K562 (cell line): ENCODE measurements at regions not wholly inside any gene's neighbourhood (a gene's known extent, or its start where the extent isn't known, plus 50 kb on each side); places are given as distances from the start of the nearest gene placed in this dataset.

ENCODE experiments used
- ATAC-seq: fragments of 200-7000 bp; cut with Tn5 transposase; 3 replicates; pipeline ENCODE4 v1.9.1; 2020; ENCODE audit warnings: moderate library complexity
- BruUV-seq: library from RNA; stranded (reverse); fragments of 400-500 nt; replicated peaks from 2 replicates; lab custom pipeline; 2021; lab: Mats Ljungman, UMichigan
- CTCF ChIA-PET: fragments of 300-600 bp; formaldehyde crosslinking; extraction: SDS; loops from one replicate; lab custom pipeline; 2021; ENCODE audit warnings: low intra/inter-chr PET ratio; lab: Yijun Ruan, JAX
- POLR2A ChIA-PET: fragments of 300-600, 350-650 bp; sonication (Branson Sonifier 250); formaldehyde crosslinking; extraction: SDS; loops from one replicate; lab custom pipeline; 2021; ENCODE audit warnings: antibody characterized with exemption, inconsistent platforms; lab: Yijun Ruan, JAX
- DNase-seq, 4 experiments: peaks; one replicate each; pipeline versions ENCODE4 v3.0.0 to v3.0.0-alpha.2; 2011 to 2018; ENCODE audit warnings: low spot score in 3 of 4, mixed read lengths in 3 of 4; ENCODE audit errors: extremely low read depth in 1 of 4
- FAIRE-seq: peaks from 2 replicates; lab custom pipeline; 2011; peaks lifted over from hg19 to GRCh38; lab: Jason Lieb, UNC
- H2AFZ ChIP-seq: 2 replicates; pipeline ENCODE4 v1.6.0; 2011; ENCODE audit warnings: low read depth, low read length, control low read depth, inconsistent platforms
- H3K27ac ChIP-seq: fragments of 200-600 bp; 3 replicates; pipeline ENCODE4 v1.8.0; 2011; ENCODE audit warnings: low read depth, mild to moderate bottlenecking, control low read depth, inconsistent platforms, low read length, moderate library complexity, mixed read lengths; ENCODE audit errors: extremely low read depth
- H3K27me3 ChIP-seq, 2 experiments: fragments of 300-600 bp in 1 of 2; 2 replicates in 1 of 2; 3 replicates in 1 of 2; pipeline versions ENCODE4 v1.6.0 to v1.8.0; 2011; ENCODE audit warnings: inconsistent platforms in 2 of 2, low read length in 2 of 2, mild to moderate bottlenecking in 1 of 2, mixed read lengths in 1 of 2, moderate library complexity in 1 of 2; ENCODE audit not compliant: control insufficient read depth in 2 of 2, insufficient read depth in 2 of 2
- H3K36me3 ChIP-seq: fragments of 300-600 bp; 3 replicates; pipeline ENCODE4 v1.8.0; 2011; ENCODE audit warnings: mild to moderate bottlenecking, low read length, inconsistent platforms; ENCODE audit not compliant: control insufficient read depth, insufficient read depth
- H3K4me1 ChIP-seq, 2 experiments: fragments of 200-600 bp in 1 of 2; replicated peaks in 1 of 2; 2 replicates in 1 of 2; 3 replicates in 1 of 2; pipeline versions ENCODE4 v1.5.1 to v1.8.0; 2011; ENCODE audit warnings: inconsistent platforms in 2 of 2, low read length in 2 of 2, mild to moderate bottlenecking in 1 of 2, mixed read lengths in 1 of 2, moderate library complexity in 1 of 2; ENCODE audit not compliant: control insufficient read depth in 2 of 2, insufficient read depth in 2 of 2
- H3K4me2 ChIP-seq: 2 replicates; pipeline ENCODE4 v1.6.1; 2011; ENCODE audit warnings: low read length, control low read depth, inconsistent platforms, mixed read lengths; ENCODE audit not compliant: insufficient read depth
- H3K4me3 ChIP-seq: fragments of 200-600 bp; sonication (generic), shearing (Covaris generic); 2 replicates; pipeline ENCODE4 v1.5.1; 2016; ENCODE audit warnings: control low read depth, inconsistent platforms
- H3K79me2 ChIP-seq: fragments of 200-600 bp; 3 replicates; pipeline ENCODE4 v1.8.0; 2011; ENCODE audit warnings: low read length, inconsistent platforms; ENCODE audit not compliant: control insufficient read depth, insufficient read depth
- H3K9ac ChIP-seq, 2 experiments: 2 replicates each; pipeline versions ENCODE4 v1.6.0 to v1.6.1; 2011; ENCODE audit warnings: low read depth in 2 of 2, low read length in 2 of 2, control low read depth in 1 of 2, inconsistent platforms in 1 of 2, mild to moderate bottlenecking in 1 of 2, mixed read lengths in 1 of 2; ENCODE audit not compliant: insufficient read depth in 1 of 2
- H3K9me1 ChIP-seq: one replicate; pipeline ENCODE4 v1.6.0; 2011; ENCODE audit warnings: inconsistent platforms, mild to moderate bottlenecking, low read length, moderate library complexity; ENCODE audit not compliant: control insufficient read depth, insufficient read depth
- H3K9me3 ChIP-seq: replicated peaks from 2 replicates; pipeline ENCODE4 v1.5.1; 2011; ENCODE audit warnings: low read depth, low read length, inconsistent platforms; ENCODE audit not compliant: control insufficient read depth, insufficient read depth
- H4K20me1 ChIP-seq: replicated peaks from 2 replicates; pipeline ENCODE4 v1.6.1; 2011; ENCODE audit warnings: low read length, inconsistent platforms, mixed read lengths; ENCODE audit not compliant: control insufficient read depth, insufficient read depth
- RCOR1 ChIP-seq, 2 experiments: IDR thresholded peaks; 2 replicates each; pipeline ENCODE4 v1.6.1; 2012; ENCODE audit warnings: low read depth in 2 of 2, low read length in 2 of 2, borderline replicate concordance in 1 of 2, improper control_type of control experiment in 1 of 2
- RFX5 ChIP-seq: IDR thresholded peaks from 2 replicates; pipeline ENCODE4 v1.6.1; 2011; ENCODE audit warnings: low read depth, mild to moderate bottlenecking, improper control_type of control experiment, low read length
- WGBS: fragments of 100-300 bp; shearing (Covaris generic); methylation state at CpG from one replicate; pipeline ENCODE4 v1.1.6; 2016; ENCODE audit warnings: low coverage, mixed read lengths; ENCODE audit not compliant: insufficient coverage; ENCODE audit errors: missing lambda C conversion rate; 5-methylcytosine and 5-hydroxymethylcytosine counted together
- in situ Hi-C: fragments of 300-500 bp; cut with MboI; formaldehyde crosslinking; loops from 4 replicates; pipeline ENCODE4 v1.15.0; 2018; ENCODE audit warnings: inconsistent platforms, mixed read lengths
- intact Hi-C: fragments of 100-400 bp; cut with micrococcal nuclease; formaldehyde crosslinking; loops from 2 replicates; pipeline ENCODE4 v1.14.2; 2022
- TF ChIP-seq, protein P1 (sequence below): sonication (generic); formaldehyde crosslinking; IDR thresholded peaks from 2 replicates; pipeline ENCODE4 v1.8.0; 2022; ENCODE audit warnings: missing genetic modification reagents, mild to moderate bottlenecking, borderline replicate concordance
- TF ChIP-seq, protein P2 (sequence below): sonication (generic); formaldehyde crosslinking; IDR thresholded peaks from 2 replicates; pipeline ENCODE4 v1.8.0; 2023; ENCODE audit warnings: missing genetic modification reagents, mild to moderate bottlenecking, borderline replicate concordance

DNA sequence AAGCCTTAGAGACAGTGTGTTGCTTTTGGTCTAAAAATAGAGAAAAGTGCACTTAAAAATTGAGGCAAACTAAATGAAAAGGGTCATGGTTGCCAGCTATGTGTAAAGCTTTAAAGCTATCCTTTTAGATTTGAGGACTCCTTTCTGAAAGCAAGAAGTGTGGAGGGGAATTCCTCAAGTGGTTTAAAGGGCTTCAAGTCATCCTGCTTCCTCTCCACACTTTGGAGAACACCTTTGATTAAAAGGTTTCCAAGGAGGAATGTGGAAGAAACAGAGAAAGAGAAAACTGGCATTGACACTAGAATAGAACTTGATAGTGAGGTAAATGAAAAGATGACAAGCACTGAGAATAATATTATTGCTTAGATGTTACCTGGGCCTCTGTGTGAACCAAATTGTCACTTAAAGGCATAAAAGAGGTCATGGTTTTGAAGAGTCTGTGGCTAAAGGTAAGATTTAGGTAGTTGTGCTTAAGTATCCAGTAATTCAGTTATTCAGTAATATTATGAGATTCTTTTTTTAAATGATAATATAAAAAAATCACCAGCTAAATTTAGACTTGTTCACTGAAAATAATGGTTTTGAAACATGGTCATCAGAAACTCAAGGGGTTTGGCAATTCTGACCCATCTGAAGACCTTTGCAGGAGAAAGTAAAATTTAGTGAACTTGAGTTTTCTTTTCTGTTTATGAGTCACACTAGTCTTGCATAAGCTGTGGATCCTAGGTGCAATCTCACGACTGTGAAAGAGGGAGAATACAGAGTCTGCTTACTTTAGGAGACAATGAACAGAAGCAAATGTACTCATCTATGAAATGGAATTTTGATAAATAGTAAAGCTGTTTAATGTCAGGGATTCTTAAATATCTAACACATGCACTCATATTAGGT is 466.0 kb downstream of the KIF20B start:
- in situ Hi-C loops = no loop called here
- H3K4me2 ChIP-seq = no peak overlapping the region
- no peak for TF ChIP-seq RFX5
- TF ChIP-seq, protein P1, sequence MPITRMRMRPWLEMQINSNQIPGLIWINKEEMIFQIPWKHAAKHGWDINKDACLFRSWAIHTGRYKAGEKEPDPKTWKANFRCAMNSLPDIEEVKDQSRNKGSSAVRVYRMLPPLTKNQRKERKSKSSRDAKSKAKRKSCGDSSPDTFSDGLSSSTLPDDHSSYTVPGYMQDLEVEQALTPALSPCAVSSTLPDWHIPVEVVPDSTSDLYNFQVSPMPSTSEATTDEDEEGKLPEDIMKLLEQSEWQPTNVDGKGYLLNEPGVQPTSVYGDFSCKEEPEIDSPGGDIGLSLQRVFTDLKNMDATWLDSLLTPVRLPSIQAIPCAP = no peak
- no peak for TF ChIP-seq RCOR1 (IDR thresholded peaks at IDR 0.05; ENCODE audit: borderline replicate concordance in 1 of 2, low read depth in 2 of 2, low read length in 2 of 2)
- TF ChIP-seq, protein P2, sequence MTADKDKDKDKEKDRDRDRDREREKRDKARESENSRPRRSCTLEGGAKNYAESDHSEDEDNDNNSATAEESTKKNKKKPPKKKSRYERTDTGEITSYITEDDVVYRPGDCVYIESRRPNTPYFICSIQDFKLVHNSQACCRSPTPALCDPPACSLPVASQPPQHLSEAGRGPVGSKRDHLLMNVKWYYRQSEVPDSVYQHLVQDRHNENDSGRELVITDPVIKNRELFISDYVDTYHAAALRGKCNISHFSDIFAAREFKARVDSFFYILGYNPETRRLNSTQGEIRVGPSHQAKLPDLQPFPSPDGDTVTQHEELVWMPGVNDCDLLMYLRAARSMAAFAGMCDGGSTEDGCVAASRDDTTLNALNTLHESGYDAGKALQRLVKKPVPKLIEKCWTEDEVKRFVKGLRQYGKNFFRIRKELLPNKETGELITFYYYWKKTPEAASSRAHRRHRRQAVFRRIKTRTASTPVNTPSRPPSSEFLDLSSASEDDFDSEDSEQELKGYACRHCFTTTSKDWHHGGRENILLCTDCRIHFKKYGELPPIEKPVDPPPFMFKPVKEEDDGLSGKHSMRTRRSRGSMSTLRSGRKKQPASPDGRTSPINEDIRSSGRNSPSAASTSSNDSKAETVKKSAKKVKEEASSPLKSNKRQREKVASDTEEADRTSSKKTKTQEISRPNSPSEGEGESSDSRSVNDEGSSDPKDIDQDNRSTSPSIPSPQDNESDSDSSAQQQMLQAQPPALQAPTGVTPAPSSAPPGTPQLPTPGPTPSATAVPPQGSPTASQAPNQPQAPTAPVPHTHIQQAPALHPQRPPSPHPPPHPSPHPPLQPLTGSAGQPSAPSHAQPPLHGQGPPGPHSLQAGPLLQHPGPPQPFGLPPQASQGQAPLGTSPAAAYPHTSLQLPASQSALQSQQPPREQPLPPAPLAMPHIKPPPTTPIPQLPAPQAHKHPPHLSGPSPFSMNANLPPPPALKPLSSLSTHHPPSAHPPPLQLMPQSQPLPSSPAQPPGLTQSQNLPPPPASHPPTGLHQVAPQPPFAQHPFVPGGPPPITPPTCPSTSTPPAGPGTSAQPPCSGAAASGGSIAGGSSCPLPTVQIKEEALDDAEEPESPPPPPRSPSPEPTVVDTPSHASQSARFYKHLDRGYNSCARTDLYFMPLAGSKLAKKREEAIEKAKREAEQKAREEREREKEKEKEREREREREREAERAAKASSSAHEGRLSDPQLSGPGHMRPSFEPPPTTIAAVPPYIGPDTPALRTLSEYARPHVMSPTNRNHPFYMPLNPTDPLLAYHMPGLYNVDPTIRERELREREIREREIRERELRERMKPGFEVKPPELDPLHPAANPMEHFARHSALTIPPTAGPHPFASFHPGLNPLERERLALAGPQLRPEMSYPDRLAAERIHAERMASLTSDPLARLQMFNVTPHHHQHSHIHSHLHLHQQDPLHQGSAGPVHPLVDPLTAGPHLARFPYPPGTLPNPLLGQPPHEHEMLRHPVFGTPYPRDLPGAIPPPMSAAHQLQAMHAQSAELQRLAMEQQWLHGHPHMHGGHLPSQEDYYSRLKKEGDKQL = no peak

More for the DNA sequence above, 466.0 kb downstream of the KIF20B start:
- Histone ChIP-seq H3K4me3 (no peak overlapping the region), H3K9me3 (no peaks in the 10 kb centered on the region), H2AFZ (no peak overlapping the region), H3K79me2 (no peaks in the 10 kb centered on the region), H3K27ac (no peak overlapping the region), H3K9ac (no peak overlapping the region), H3K9me1 (no peaks in the 10 kb centered on the region), H4K20me1 (no peaks in the 10 kb centered on the region), H3K4me1 (no peaks in the 10 kb centered on the region), H3K36me3 (no peaks in the 10 kb centered on the region), H3K27me3 (no peaks in the 10 kb centered on the region)
- ATAC-seq (no peak), FAIRE-seq (no peak), DNase-seq (no peak)
- BruUV-seq = no TSS peak
- ChIA-PET CTCF (no interaction called here), POLR2A (no interaction called here)
- 0% methylated on average over 1 of the region's 1 CpG for WGBS
- intact Hi-C loops = no loop called here
